DMS53 treated with DMSO at 0.1 percent for 48 hours (cell line): ENCODE measurements at regions not wholly inside any gene's neighbourhood (a gene's known extent, or its start where the extent isn't known, plus 50 kb on each side); places are given as distances from the start of the nearest gene placed in this dataset.
"Not testable (repeated sequence)": the region's sequence is repeated elsewhere in the genome, so short reads cannot be mapped to it uniquely, and the experiment has no call there.

ENCODE experiments used
- DNase-seq: peaks from one replicate; lab custom pipeline; 2025; ENCODE audit not compliant: unreplicated experiment; lab: John Stamatoyannopoulos, UW

- not testable (repeated sequence) for DNase-seq
Observed at GRCh38 chr2:192660555-192660954, 465.8 kb upstream of the TMEFF2 start.

GRCh38 chr2:192657362-192657761 lies 462.6 kb upstream of the TMEFF2 start:
- DNase-seq: no peak

- no peak for DNase-seq
Observed at GRCh38 chr2:192655916-192656315, 461.2 kb upstream of the TMEFF2 start.

- no peak for DNase-seq
Observed at GRCh38 chr2:192645811-192646598, 451.3 kb upstream of the TMEFF2 start.

GRCh38 chr2:192634557-192634956 lies 439.8 kb upstream of the TMEFF2 start:
- DNase-seq: no peak

- DNase-seq: no peak
Observed at GRCh38 chr2:192628017-192628416, 433.3 kb upstream of the TMEFF2 start.

- no peak for DNase-seq
Observed at GRCh38 chr2:192615105-192615504, 420.4 kb upstream of the TMEFF2 start.

GRCh38 chr2:192604295-192604694 lies 409.6 kb upstream of the TMEFF2 start:
- DNase-seq: peak; percentile 5

GRCh38 chr2:192598649-192599048 lies 403.9 kb upstream of the TMEFF2 start:
- DNase-seq: not testable (repeated sequence)

- no peak for DNase-seq
Observed at GRCh38 chr2:192593561-192593960, 398.8 kb upstream of the TMEFF2 start.

GRCh38 chr2:192591617-192592016 lies 396.9 kb upstream of the TMEFF2 start:
- DNase-seq: no peak

- no peak for DNase-seq
Observed at GRCh38 chr2:192585418-192585817, 390.7 kb upstream of the TMEFF2 start.

- no peak for DNase-seq
Observed at GRCh38 chr2:192584976-192585375, 390.2 kb upstream of the TMEFF2 start.

GRCh38 chr2:192579965-192580700 lies 385.4 kb upstream of the TMEFF2 start:
- DNase-seq: no peak

GRCh38 chr2:192578780-192579179 lies 384.0 kb upstream of the TMEFF2 start:
- DNase-seq: no peak

- no peak for DNase-seq
Observed at GRCh38 chr2:192577706-192578105, 383.0 kb upstream of the TMEFF2 start.

GRCh38 chr2:192574552-192574951 lies 379.8 kb upstream of the TMEFF2 start:
- DNase-seq: no peak

GRCh38 chr2:192571636-192572035 lies 376.9 kb upstream of the TMEFF2 start:
- DNase-seq: no peak

- DNase-seq: no peak
Observed at GRCh38 chr2:192570788-192571187, 376.1 kb upstream of the TMEFF2 start.

- no peak for DNase-seq
Observed at GRCh38 chr2:192566863-192567262, 372.1 kb upstream of the TMEFF2 start.

GRCh38 chr2:192560326-192560725 lies 365.6 kb upstream of the TMEFF2 start:
- DNase-seq: no peak

GRCh38 chr2:192559587-192559986 lies 364.9 kb upstream of the TMEFF2 start:
- DNase-seq: no peak
